ENCODE measurements at regions not wholly inside any gene's neighbourhood (a gene's known extent, or its start where the extent isn't known, plus 50 kb on each side); places are given as distances from the start of the nearest gene placed in this dataset.

GRCh38 chr5:24899180-24899579, 254.4 kb upstream of the CDH10 start:
- no peak for TF ChIP-seq CTCF (conservative IDR thresholded peaks at IDR 0.05; ENCODE audit: low read depth, low read length)
- no peak overlapping the region for H3K4me3 ChIP-seq (ENCODE audit: low read depth, low read length)
- DNase-seq (ENCODE audit: low read depth) = no peak

GRCh38 chr5:24864244-24864643, 219.5 kb upstream of the CDH10 start:
- no peak for TF ChIP-seq CTCF (conservative IDR thresholded peaks at IDR 0.05; ENCODE audit: low read depth, low read length)

GRCh38 chr5:24862117-24862516, 217.3 kb upstream of the CDH10 start:
- no peak for DNase-seq (ENCODE audit: low read depth)
- no peak for TF ChIP-seq CTCF (conservative IDR thresholded peaks at IDR 0.05; ENCODE audit: low read depth, low read length)
- no peak overlapping the region for H3K4me3 ChIP-seq (ENCODE audit: low read depth, low read length)

More at GRCh38 chr5:24864244-24864643, 219.5 kb upstream of the CDH10 start:
- DNase-seq (ENCODE audit: low read depth) = no peak
- no peak overlapping the region for H3K4me3 ChIP-seq (ENCODE audit: low read depth, low read length)

GRCh38 chr5:24855485-24855884, 210.7 kb upstream of the CDH10 start:
- DNase-seq (ENCODE audit: low read depth) = no peak
- TF ChIP-seq CTCF (conservative IDR thresholded peaks at IDR 0.05; ENCODE audit: low read depth, low read length) = no peak
- H3K4me3 ChIP-seq (ENCODE audit: low read depth, low read length) = no peak overlapping the region

- no peak for DNase-seq (ENCODE audit: low read depth)
- H3K4me3 ChIP-seq (ENCODE audit: low read depth, low read length) = no peak overlapping the region
- no peak for TF ChIP-seq CTCF (conservative IDR thresholded peaks at IDR 0.05; ENCODE audit: low read depth, low read length)
Observed at GRCh38 chr5:24854850-24855249, 210.1 kb upstream of the CDH10 start.

GRCh38 chr5:24854350-24854749, 209.6 kb upstream of the CDH10 start:
- no peak for TF ChIP-seq CTCF (conservative IDR thresholded peaks at IDR 0.05; ENCODE audit: low read depth, low read length)
- H3K4me3 ChIP-seq (ENCODE audit: low read depth, low read length) = no peak overlapping the region
- no peak for DNase-seq (ENCODE audit: low read depth)

GRCh38 chr5:24850926-24851486, 206.2 kb upstream of the CDH10 start:
- no peak for TF ChIP-seq CTCF (conservative IDR thresholded peaks at IDR 0.05; ENCODE audit: low read depth, low read length)
- DNase-seq (ENCODE audit: low read depth) = no peak

More at GRCh38 chr5:24850926-24851486, 206.2 kb upstream of the CDH10 start:
- no peak overlapping the region for H3K4me3 ChIP-seq (ENCODE audit: low read depth, low read length)
